ENCODE measurements at regions not wholly inside any gene's neighbourhood (a gene's known extent, or its start where the extent isn't known, plus 50 kb on each side); places are given as distances from the start of the nearest gene placed in this dataset.

DNA sequence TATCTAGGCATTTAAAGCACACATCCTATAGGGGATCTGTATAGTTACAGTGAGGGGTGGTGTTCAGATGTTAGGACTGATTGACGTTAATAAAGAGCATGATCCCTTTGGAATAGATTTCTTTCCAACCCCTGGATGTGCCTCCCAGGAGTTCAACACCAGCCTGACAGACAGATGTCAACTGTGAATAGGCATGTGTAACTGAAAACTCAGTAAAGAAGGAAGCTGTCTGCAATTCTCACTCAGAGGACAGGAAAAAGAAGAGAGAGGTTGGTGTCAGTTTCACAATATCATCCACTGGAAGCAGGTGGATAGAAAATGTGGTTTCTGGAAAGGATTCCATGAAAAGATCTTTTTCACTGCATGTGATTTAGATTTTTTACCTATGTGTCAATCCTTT lies 396.3 kb downstream of the NSUN3 start:
- WGBS (ENCODE audit: insufficient coverage): 86% methylated on average over 1 of the region's 1 CpG
- no peak overlapping the region for H3K27ac ChIP-seq (ENCODE audit: low read length in 2 of 2)
- no peak overlapping the region for H3K4me3 ChIP-seq (ENCODE audit: control extremely low read depth in 1 of 5, extremely low read depth in 1 of 5, insufficient read depth in 1 of 5, low read depth in 2 of 5, low read length in 4 of 5)
- DNase-seq (no peak), ATAC-seq (ENCODE audit: low read depth) (no peak)
- no peaks in the 10 kb centered on the region for H3K9me3 ChIP-seq (ENCODE audit: control extremely low read depth in 1 of 3, control insufficient read depth in 2 of 3, insufficient read depth in 1 of 3, low read length in 2 of 3)
- TF ChIP-seq EZH2 (IDR thresholded peaks at IDR 0.05; ENCODE audit: borderline replicate concordance, insufficient read depth, low read depth, low read length, poor library complexity, severe bottlenecking): no peak
- TF ChIP-seq, protein P1, sequence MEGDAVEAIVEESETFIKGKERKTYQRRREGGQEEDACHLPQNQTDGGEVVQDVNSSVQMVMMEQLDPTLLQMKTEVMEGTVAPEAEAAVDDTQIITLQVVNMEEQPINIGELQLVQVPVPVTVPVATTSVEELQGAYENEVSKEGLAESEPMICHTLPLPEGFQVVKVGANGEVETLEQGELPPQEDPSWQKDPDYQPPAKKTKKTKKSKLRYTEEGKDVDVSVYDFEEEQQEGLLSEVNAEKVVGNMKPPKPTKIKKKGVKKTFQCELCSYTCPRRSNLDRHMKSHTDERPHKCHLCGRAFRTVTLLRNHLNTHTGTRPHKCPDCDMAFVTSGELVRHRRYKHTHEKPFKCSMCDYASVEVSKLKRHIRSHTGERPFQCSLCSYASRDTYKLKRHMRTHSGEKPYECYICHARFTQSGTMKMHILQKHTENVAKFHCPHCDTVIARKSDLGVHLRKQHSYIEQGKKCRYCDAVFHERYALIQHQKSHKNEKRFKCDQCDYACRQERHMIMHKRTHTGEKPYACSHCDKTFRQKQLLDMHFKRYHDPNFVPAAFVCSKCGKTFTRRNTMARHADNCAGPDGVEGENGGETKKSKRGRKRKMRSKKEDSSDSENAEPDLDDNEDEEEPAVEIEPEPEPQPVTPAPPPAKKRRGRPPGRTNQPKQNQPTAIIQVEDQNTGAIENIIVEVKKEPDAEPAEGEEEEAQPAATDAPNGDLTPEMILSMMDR (IDR thresholded peaks at IDR 0.05): no peak
- H4K20me1 ChIP-seq (ENCODE audit: control insufficient read depth, insufficient read depth, low read length, poor library complexity, severe bottlenecking): no peaks in the 10 kb centered on the region
- CTCF ChIA-PET: no interaction called here
- H3K4me1 Mint-ChIP-seq: no peaks in the 10 kb centered on the region
- POLR2A ChIA-PET: no interaction called here
- H3K9ac ChIP-seq (ENCODE audit: low read length): no peak overlapping the region
- no peaks in the 10 kb centered on the region for H3K79me2 ChIP-seq (ENCODE audit: control insufficient read depth, insufficient read depth, low read length)
- no peaks in the 10 kb centered on the region for H3K27me3 Mint-ChIP-seq
- no peak overlapping the region for H3K4me3 Mint-ChIP-seq
- H2AFZ ChIP-seq (ENCODE audit: insufficient read depth, low read depth, low read length, poor library complexity, severe bottlenecking): no peak overlapping the region
- H3K9me3 Mint-ChIP-seq (ENCODE audit: insufficient read depth): no peaks in the 10 kb centered on the region
- no peak overlapping the region for H3K4me2 ChIP-seq (replicated peaks; ENCODE audit: low read depth, low read length, poor library complexity, severe bottlenecking)
- H3K27ac Mint-ChIP-seq: no peak overlapping the region
- intact Hi-C loops (cut with micrococcal nuclease): no loop called here
- no peaks in the 10 kb centered on the region for H3K27me3 ChIP-seq (replicated peaks in 1 of 4; ENCODE audit: control extremely low read depth in 1 of 4, control insufficient read depth in 3 of 4, insufficient read depth in 4 of 4, low read length in 3 of 4)
- no peaks in the 10 kb centered on the region for H3K4me1 ChIP-seq (ENCODE audit: control insufficient read depth in 2 of 2, insufficient read depth in 2 of 2, low read length in 2 of 2)
- no peaks in the 10 kb centered on the region for H3K36me3 ChIP-seq (replicated peaks in 1 of 2; ENCODE audit: control extremely low read depth in 1 of 2, control insufficient read depth in 1 of 2, extremely low read depth in 1 of 2, insufficient read depth in 2 of 2, low read length in 1 of 2)

DNA sequence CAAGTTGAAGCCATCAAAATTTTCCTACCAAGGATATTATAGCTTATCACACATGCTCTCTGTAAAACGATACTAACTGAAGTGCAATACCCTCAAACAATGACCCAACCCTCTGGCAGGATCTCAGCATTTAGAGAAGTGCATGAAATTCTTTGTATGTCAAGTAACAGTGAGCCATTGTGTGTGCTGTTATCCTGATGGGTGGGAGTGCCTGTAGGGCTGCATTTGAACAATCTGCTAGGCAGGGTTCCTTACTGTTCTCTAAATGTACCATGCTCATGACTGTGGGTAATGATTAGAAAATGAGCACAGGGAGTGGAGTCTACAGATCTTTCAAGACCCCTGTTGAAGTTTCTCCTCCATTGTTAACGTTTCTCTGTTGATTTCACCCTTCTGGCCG lies 398.1 kb downstream of the NSUN3 start:
- Mint-ChIP-seq H3K9me3 (ENCODE audit: insufficient read depth) (no peaks in the 10 kb centered on the region), H3K4me3 (no peak overlapping the region), H3K27ac (no peak overlapping the region), H3K27me3 (no peaks in the 10 kb centered on the region), H3K4me1 (no peaks in the 10 kb centered on the region)
- H3K4me3 ChIP-seq (ENCODE audit: control extremely low read depth in 1 of 5, extremely low read depth in 1 of 5, insufficient read depth in 1 of 5, low read depth in 2 of 5, low read length in 4 of 5): no peak overlapping the region
- H3K27me3 ChIP-seq (replicated peaks in 1 of 4; ENCODE audit: control extremely low read depth in 1 of 4, control insufficient read depth in 3 of 4, insufficient read depth in 4 of 4, low read length in 3 of 4): no peaks in the 10 kb centered on the region
- H3K36me3 ChIP-seq (replicated peaks in 1 of 2; ENCODE audit: control extremely low read depth in 1 of 2, control insufficient read depth in 1 of 2, extremely low read depth in 1 of 2, insufficient read depth in 2 of 2, low read length in 1 of 2): no peaks in the 10 kb centered on the region
- WGBS (ENCODE audit: insufficient coverage): no CpG with 5 or more reads among the region's 3 CpGs
- TF ChIP-seq EZH2 (IDR thresholded peaks at IDR 0.05; ENCODE audit: borderline replicate concordance, insufficient read depth, low read depth, low read length, poor library complexity, severe bottlenecking): no peak
- TF ChIP-seq, protein P1 (IDR thresholded peaks at IDR 0.05): no peak
- H3K79me2 ChIP-seq (ENCODE audit: control insufficient read depth, insufficient read depth, low read length): no peaks in the 10 kb centered on the region
- intact Hi-C loops (cut with micrococcal nuclease): no loop called here
- H3K4me2 ChIP-seq (replicated peaks; ENCODE audit: low read depth, low read length, poor library complexity, severe bottlenecking): no peak overlapping the region
- H4K20me1 ChIP-seq (ENCODE audit: control insufficient read depth, insufficient read depth, low read length, poor library complexity, severe bottlenecking): no peaks in the 10 kb centered on the region
- H2AFZ ChIP-seq (ENCODE audit: insufficient read depth, low read depth, low read length, poor library complexity, severe bottlenecking): no peak overlapping the region
- H3K9ac ChIP-seq (ENCODE audit: low read length): no peak overlapping the region
- DNase-seq (no peak), ATAC-seq (ENCODE audit: low read depth) (no peak)
- POLR2A ChIA-PET: no interaction called here
- H3K9me3 ChIP-seq (ENCODE audit: control extremely low read depth in 1 of 3, control insufficient read depth in 2 of 3, insufficient read depth in 1 of 3, low read length in 2 of 3): peaks cover 0 to 2% (median 0%) of the 10 kb centered on the region in 3 donors
- no peak overlapping the region for H3K27ac ChIP-seq (ENCODE audit: low read length in 2 of 2)
- H3K4me1 ChIP-seq (ENCODE audit: control insufficient read depth in 2 of 2, insufficient read depth in 2 of 2, low read length in 2 of 2): no peaks in the 10 kb centered on the region
- CTCF ChIA-PET: no interaction called here

Measured in B cell (primary cell).